ENCODE measurements at regions not wholly inside any gene's neighbourhood (a gene's known extent, or its start where the extent isn't known, plus 50 kb on each side); places are given as distances from the start of the nearest gene placed in this dataset.

DNA sequence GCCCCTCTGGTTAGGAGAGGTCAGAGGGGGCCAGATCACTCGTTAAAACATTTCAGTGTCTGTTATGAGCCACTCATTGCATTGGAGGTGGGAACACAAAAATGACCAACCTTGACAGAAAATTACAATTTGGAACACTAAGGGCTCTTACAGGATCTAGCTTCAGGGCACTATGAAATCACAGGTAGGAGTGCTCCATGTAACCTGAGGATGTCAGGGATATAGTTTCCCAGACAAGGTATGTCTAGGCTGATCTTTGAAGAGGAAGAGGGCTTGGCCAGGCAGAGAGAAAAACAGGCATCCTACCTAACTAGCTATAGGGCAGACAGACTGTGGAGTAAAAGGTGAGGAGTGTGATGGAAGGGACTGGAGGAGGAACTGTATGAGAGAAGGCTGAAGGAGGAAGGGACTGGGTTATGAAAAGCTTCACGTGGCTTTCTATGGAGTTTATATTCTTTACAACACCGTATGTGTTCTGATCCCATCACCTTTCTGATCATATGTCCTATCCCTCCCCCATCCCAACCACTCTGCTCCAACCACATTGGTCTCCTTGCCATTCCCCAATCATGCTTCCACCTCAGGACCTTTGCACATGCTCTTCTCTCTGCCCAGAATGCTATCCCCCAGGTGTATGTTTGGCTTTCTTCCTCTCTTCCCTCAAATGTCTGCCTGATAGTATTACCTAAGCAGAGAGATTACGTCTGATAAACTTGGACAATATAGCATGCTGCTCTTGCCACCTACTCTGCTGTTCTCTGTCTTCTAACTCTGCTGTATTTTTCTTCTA is 88.2 kb downstream of the CCR1 start:
- H3K4me3 ChIP-seq (replicated peaks in 1 of 3; ENCODE audit: insufficient read depth in 1 of 3, low read depth in 2 of 3, low read length in 3 of 3) = no peak overlapping the region
- in situ Hi-C loops (cut with HindIII; ENCODE audit: extremely low pct_ligation_motif_present, low pct_unique_long_range_greater_than_20kb) = no loop called here
- H3K4me1 ChIP-seq (ENCODE audit: insufficient read depth, low read length) = no peaks in the 10 kb centered on the region
- no peaks in the 10 kb centered on the region for H3K79me2 ChIP-seq (ENCODE audit: insufficient read depth, low read length)
- H3K36me3 ChIP-seq (replicated peaks in 1 of 2; ENCODE audit: control insufficient read depth in 1 of 2, insufficient read depth in 2 of 2, low read length in 2 of 2) = no peaks in the 10 kb centered on the region
- H3K9me3 ChIP-seq (ENCODE audit: low read length) = no peaks in the 10 kb centered on the region
- DNase-seq (ENCODE audit: low spot score) (no peak), FAIRE-seq (no peak), ATAC-seq (no peak)
- no TSS peak for BruUV-seq (replicated peaks)
- H3K4me2 ChIP-seq (ENCODE audit: low read depth, low read length) = no peak overlapping the region
- H3K27ac ChIP-seq (ENCODE audit: extremely low read length, insufficient read depth, low read length) = no peak overlapping the region
- no peak overlapping the region for H3K9ac ChIP-seq (ENCODE audit: insufficient read depth, low read depth, low read length)
- WGBS (ENCODE audit: low lambda C conversion rate) = 3% methylated on average over 4 of the region's 4 CpGs
- no peaks in the 10 kb centered on the region for H4K20me1 ChIP-seq (ENCODE audit: insufficient read depth, low read length)
- no peak overlapping the region for H2AFZ ChIP-seq (ENCODE audit: low read length)
- POLR2A ChIA-PET = no interaction called here
- CTCF ChIA-PET (ENCODE audit: low intra/inter-chr PET ratio, low total read pairs) = no interaction called here
- no peaks in the 10 kb centered on the region for H3K27me3 ChIP-seq (ENCODE audit: control insufficient read depth in 1 of 2, insufficient read depth in 2 of 2, low read length in 2 of 2)
- intact Hi-C loops (cut with micrococcal nuclease; ENCODE audit: unreplicated experiment) = no loop called here
- TF ChIP-seq ZNF30 (CRISPR knock-in tag; IDR thresholded peaks at IDR 0.05) (no peak), NFE2 (CRISPR knock-in tag; IDR thresholded peaks at IDR 0.05) (no peak), PTBP1 (IDR thresholded peaks at IDR 0.05; ENCODE audit: low read depth, low read length, poor library complexity, severe bottlenecking) (no peak), ZFP41 (CRISPR knock-in tag; IDR thresholded peaks at IDR 0.05; ENCODE audit: borderline replicate concordance) (no peak), MAF1 (CRISPR knock-in tag; IDR thresholded peaks at IDR 0.05; ENCODE audit: borderline replicate concordance) (no peak), ZNF703 (CRISPR knock-in tag; IDR thresholded peaks at IDR 0.05; ENCODE audit: borderline replicate concordance) (no peak), ZNF552 (CRISPR knock-in tag; IDR thresholded peaks at IDR 0.05; ENCODE audit: borderline replicate concordance) (no peak)
- TF ChIP-seq, protein P1, sequence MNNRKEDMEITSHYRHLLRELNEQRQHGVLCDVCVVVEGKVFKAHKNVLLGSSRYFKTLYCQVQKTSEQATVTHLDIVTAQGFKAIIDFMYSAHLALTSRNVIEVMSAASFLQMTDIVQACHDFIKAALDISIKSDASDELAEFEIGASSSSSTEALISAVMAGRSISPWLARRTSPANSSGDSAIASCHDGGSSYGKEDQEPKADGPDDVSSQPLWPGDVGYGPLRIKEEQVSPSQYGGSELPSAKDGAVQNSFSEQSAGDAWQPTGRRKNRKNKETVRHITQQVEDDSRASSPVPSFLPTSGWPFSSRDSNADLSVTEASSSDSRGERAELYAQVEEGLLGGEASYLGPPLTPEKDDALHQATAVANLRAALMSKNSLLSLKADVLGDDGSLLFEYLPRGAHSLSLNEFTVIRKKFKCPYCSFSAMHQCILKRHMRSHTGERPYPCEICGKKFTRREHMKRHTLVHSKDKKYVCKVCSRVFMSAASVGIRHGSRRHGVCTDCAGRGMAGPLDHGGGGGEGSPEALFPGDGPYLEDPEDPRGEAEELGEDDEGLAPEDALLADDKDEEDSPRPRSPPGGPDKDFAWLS (CRISPR knock-in tag; IDR thresholded peaks at IDR 0.05; ENCODE audit: borderline replicate concordance) = no peak
- TF ChIP-seq, protein P2, sequence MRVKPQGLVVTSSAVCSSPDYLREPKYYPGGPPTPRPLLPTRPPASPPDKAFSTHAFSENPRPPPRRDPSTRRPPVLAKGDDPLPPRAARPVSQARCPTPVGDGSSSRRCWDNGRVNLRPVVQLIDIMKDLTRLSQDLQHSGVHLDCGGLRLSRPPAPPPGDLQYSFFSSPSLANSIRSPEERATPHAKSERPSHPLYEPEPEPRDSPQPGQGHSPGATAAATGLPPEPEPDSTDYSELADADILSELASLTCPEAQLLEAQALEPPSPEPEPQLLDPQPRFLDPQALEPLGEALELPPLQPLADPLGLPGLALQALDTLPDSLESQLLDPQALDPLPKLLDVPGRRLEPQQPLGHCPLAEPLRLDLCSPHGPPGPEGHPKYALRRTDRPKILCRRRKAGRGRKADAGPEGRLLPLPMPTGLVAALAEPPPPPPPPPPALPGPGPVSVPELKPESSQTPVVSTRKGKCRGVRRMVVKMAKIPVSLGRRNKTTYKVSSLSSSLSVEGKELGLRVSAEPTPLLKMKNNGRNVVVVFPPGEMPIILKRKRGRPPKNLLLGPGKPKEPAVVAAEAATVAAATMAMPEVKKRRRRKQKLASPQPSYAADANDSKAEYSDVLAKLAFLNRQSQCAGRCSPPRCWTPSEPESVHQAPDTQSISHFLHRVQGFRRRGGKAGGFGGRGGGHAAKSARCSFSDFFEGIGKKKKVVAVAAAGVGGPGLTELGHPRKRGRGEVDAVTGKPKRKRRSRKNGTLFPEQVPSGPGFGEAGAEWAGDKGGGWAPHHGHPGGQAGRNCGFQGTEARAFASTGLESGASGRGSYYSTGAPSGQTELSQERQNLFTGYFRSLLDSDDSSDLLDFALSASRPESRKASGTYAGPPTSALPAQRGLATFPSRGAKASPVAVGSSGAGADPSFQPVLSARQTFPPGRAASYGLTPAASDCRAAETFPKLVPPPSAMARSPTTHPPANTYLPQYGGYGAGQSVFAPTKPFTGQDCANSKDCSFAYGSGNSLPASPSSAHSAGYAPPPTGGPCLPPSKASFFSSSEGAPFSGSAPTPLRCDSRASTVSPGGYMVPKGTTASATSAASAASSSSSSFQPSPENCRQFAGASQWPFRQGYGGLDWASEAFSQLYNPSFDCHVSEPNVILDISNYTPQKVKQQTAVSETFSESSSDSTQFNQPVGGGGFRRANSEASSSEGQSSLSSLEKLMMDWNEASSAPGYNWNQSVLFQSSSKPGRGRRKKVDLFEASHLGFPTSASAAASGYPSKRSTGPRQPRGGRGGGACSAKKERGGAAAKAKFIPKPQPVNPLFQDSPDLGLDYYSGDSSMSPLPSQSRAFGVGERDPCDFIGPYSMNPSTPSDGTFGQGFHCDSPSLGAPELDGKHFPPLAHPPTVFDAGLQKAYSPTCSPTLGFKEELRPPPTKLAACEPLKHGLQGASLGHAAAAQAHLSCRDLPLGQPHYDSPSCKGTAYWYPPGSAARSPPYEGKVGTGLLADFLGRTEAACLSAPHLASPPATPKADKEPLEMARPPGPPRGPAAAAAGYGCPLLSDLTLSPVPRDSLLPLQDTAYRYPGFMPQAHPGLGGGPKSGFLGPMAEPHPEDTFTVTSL (CRISPR knock-in tag; IDR thresholded peaks at IDR 0.05; ENCODE audit: borderline replicate concordance) = no peak
- TF ChIP-seq, protein P3, sequence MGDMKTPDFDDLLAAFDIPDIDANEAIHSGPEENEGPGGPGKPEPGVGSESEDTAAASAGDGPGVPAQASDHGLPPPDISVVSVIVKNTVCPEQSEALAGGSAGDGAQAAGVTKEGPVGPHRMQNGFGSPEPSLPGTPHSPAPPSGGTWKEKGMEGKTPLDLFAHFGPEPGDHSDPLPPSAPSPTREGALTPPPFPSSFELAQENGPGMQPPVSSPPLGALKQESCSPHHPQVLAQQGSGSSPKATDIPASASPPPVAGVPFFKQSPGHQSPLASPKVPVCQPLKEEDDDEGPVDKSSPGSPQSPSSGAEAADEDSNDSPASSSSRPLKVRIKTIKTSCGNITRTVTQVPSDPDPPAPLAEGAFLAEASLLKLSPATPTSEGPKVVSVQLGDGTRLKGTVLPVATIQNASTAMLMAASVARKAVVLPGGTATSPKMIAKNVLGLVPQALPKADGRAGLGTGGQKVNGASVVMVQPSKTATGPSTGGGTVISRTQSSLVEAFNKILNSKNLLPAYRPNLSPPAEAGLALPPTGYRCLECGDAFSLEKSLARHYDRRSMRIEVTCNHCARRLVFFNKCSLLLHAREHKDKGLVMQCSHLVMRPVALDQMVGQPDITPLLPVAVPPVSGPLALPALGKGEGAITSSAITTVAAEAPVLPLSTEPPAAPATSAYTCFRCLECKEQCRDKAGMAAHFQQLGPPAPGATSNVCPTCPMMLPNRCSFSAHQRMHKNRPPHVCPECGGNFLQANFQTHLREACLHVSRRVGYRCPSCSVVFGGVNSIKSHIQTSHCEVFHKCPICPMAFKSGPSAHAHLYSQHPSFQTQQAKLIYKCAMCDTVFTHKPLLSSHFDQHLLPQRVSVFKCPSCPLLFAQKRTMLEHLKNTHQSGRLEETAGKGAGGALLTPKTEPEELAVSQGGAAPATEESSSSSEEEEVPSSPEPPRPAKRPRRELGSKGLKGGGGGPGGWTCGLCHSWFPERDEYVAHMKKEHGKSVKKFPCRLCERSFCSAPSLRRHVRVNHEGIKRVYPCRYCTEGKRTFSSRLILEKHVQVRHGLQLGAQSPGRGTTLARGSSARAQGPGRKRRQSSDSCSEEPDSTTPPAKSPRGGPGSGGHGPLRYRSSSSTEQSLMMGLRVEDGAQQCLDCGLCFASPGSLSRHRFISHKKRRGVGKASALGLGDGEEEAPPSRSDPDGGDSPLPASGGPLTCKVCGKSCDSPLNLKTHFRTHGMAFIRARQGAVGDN (CRISPR knock-in tag; IDR thresholded peaks at IDR 0.05) = no peak

Data from HepG2 (cell line).